ENCODE measurements at regions not wholly inside any gene's neighbourhood (a gene's known extent, or its start where the extent isn't known, plus 50 kb on each side); places are given as distances from the start of the nearest gene placed in this dataset.

GRCh38 chr11:101745756-101746155, 161.9 kb upstream of the TRPC6 start:
- no peak overlapping the region for H3K14ac ChIP-seq (ENCODE audit: insufficient read depth, low read length)
- Mint-ChIP-seq H3K27ac (no peak overlapping the region), H3K4me1 (peaks cover 17 to 28% of the 10 kb centered on the region in 2 experiments), H3K9me3 (no peaks in the 10 kb centered on the region), H3K36me3 (ENCODE audit: insufficient read depth in 1 of 3, low read depth in 3 of 3) (no peaks in the 10 kb centered on the region), H3K27me3 (ENCODE audit: low read depth) (no peaks in the 10 kb centered on the region), H3K4me3 (no peak overlapping the region)
- no peak overlapping the region for H2AK5ac ChIP-seq (ENCODE audit: insufficient read length, low read length)
- no peak overlapping the region for H3K18ac ChIP-seq (ENCODE audit: insufficient read length, low read depth, low read length)
- no peak overlapping the region for H4K91ac ChIP-seq (ENCODE audit: insufficient read length, low read depth, low read length)
- H3K23ac ChIP-seq (ENCODE audit: insufficient read length, low read depth, low read length) = no peak overlapping the region
- no peaks in the 10 kb centered on the region for H3K79me2 ChIP-seq (ENCODE audit: insufficient read depth, low read length)
- H2BK5ac ChIP-seq (ENCODE audit: insufficient read length, low read length) = no peak overlapping the region
- no peak overlapping the region for H2BK12ac ChIP-seq (ENCODE audit: insufficient read length, low read depth, low read length)
- no peaks in the 10 kb centered on the region for H3K23me2 ChIP-seq (ENCODE audit: insufficient read length, low read depth, low read length, poor library complexity, severe bottlenecking)
- H3T11ph ChIP-seq (ENCODE audit: low read length) = no peak overlapping the region
- H2BK20ac ChIP-seq (ENCODE audit: low read depth, low read length, poor library complexity, severe bottlenecking) = no peak overlapping the region
- no peak overlapping the region for H3K4ac ChIP-seq (ENCODE audit: low read depth, low read length)
- H2AFZ ChIP-seq (ENCODE audit: low read length) = no peak overlapping the region
- WGBS (ENCODE audit: extremely low coverage, insufficient read length, low lambda C conversion rate) = no CpG with 5 or more reads among the region's 1 CpG
- no peak overlapping the region for H4K8ac ChIP-seq (replicated peaks; ENCODE audit: insufficient read length, low read depth, low read length)
- TF ChIP-seq CTCF (conservative IDR thresholded peaks at IDR 0.05) = no peak
- H3K27ac ChIP-seq (ENCODE audit: insufficient read length, low read depth, low read length) = no peak overlapping the region
- DNase-seq = no peak
- peaks cover 2% of the 10 kb centered on the region; the same call in 1 of the 2 replicates for H3K4me1 ChIP-seq (ENCODE audit: insufficient read depth, low read length)
- no peak overlapping the region for H4K5ac ChIP-seq (ENCODE audit: insufficient read length, low read depth, low read length)
- H3K4me2 ChIP-seq (ENCODE audit: insufficient read depth, insufficient read length, low read length) = no peak overlapping the region
- no peak overlapping the region for H2BK15ac ChIP-seq (ENCODE audit: low read depth, low read length)
- no peaks in the 10 kb centered on the region for H3K9me3 ChIP-seq (ENCODE audit: control insufficient read depth, low read depth, low read length)
- no peaks in the 10 kb centered on the region for H4K20me1 ChIP-seq (ENCODE audit: control insufficient read depth, insufficient read depth, insufficient read length)
- no peaks in the 10 kb centered on the region for H3K79me1 ChIP-seq (ENCODE audit: insufficient read depth, low read depth, low read length, poor library complexity, severe bottlenecking)
- H2BK120ac ChIP-seq (ENCODE audit: low read depth, low read length, poor library complexity, severe bottlenecking) = no peak overlapping the region
- no peak overlapping the region for H3K9ac ChIP-seq (ENCODE audit: extremely low read depth, insufficient read length, low read length)
- H3K27me3 ChIP-seq (ENCODE audit: insufficient read depth, low read length) = no peaks in the 10 kb centered on the region
- H3K56ac ChIP-seq (ENCODE audit: insufficient read length, low read depth, low read length) = no peak overlapping the region

All from H9 (cell line).